ENCODE measurements at regions not wholly inside any gene's neighbourhood (a gene's known extent, or its start where the extent isn't known, plus 50 kb on each side); places are given as distances from the start of the nearest gene placed in this dataset.
A peak's percentile ranks its signal among the peaks of the same experiment; 100 is the strongest.

DNA sequence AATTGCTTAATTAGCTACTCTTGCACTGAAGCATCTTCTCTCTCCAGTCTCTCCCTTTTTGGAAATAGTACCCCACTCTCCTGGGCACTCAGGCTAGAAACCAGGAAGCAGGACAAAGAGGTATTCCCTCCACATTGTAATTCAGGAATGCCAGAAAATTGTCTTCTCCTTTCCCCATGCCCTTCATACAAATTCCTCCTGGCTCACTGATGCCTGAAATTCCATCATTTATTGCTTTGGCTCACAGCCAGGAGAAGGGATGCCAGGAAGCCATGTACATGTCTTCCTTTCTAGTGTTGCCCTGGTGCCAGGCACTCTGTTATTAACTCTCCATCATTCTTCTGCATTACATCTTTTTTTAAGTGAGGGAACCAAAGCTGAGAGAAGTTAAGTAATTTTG lies 716.5 kb upstream of the C9orf72 start:
- no peak for TF ChIP-seq KDM1A (IDR thresholded peaks at IDR 0.05; ENCODE audit: borderline replicate concordance, low read length)
- peak; percentile 62; the same call in 1 of the 2 replicates for TF ChIP-seq TEAD4 (IDR thresholded peaks at IDR 0.05; ENCODE audit: low read depth, low read length)
- Histone ChIP-seq H3K18ac (ENCODE audit: extremely low read depth, low read length) (no peak overlapping the region), H3K79me2 (ENCODE audit: control insufficient read depth in 1 of 2, insufficient read depth in 2 of 2, low read length in 2 of 2) (no peaks in the 10 kb centered on the region), H2BK12ac (ENCODE audit: low read depth, low read length) (no peak overlapping the region), H2BK120ac (replicated peaks; ENCODE audit: low read depth, low read length) (no peak overlapping the region), H3K4ac (replicated peaks; ENCODE audit: insufficient read length, low read depth, low read length) (no peak overlapping the region), H2BK20ac (ENCODE audit: low read length) (no peak overlapping the region), H2AFZ (ENCODE audit: low read length) (no peak overlapping the region), H2BK5ac (ENCODE audit: low read depth, low read length) (no peak overlapping the region), H3K27me3 (replicated peaks in 1 of 4; ENCODE audit: control insufficient read depth in 3 of 4, extremely low read depth in 1 of 4, insufficient read depth in 3 of 4, low read length in 3 of 4) (no peaks in the 10 kb centered on the region), H4K91ac (replicated peaks; ENCODE audit: insufficient read length, low read length) (no peak overlapping the region), H4K20me1 (replicated peaks in 1 of 2; ENCODE audit: control insufficient read depth in 1 of 2, insufficient read depth in 2 of 2, low read length in 2 of 2) (no peaks in the 10 kb centered on the region), H3K23me2 (ENCODE audit: low read depth, low read length) (no peaks in the 10 kb centered on the region), H3K9me3 (ENCODE audit: insufficient read depth in 2 of 2, low read depth in 1 of 2, low read length in 1 of 2) (peaks cover 8% of the 10 kb centered on the region in 2 experiments; a peak in 3 of 4 replicates), H3K4me2 (ENCODE audit: insufficient read depth in 1 of 2, low read depth in 2 of 2, low read length in 2 of 2) (no peak overlapping the region; a peak in 1 of 4 replicates), H2AK5ac (ENCODE audit: low read depth, low read length) (no peak overlapping the region), H3K14ac (ENCODE audit: insufficient read length) (no peak overlapping the region), H3K56ac (replicated peaks; ENCODE audit: insufficient read length, low read depth, low read length) (no peak overlapping the region), H3K4me3 (ENCODE audit: extremely low read depth in 1 of 4, insufficient read depth in 2 of 4, low read depth in 3 of 4, low read length in 4 of 4) (no peak overlapping the region), H3K27ac (ENCODE audit: low read depth, low read length) (no peak overlapping the region), H4K8ac (ENCODE audit: extremely low read depth, insufficient read depth, low read length) (no peak overlapping the region), H3K79me1 (ENCODE audit: low read depth, low read length) (no peaks in the 10 kb centered on the region), H3K9ac (replicated peaks in 1 of 4; ENCODE audit: extremely low read depth in 1 of 4, low read depth in 3 of 4, low read length in 3 of 4) (no peak overlapping the region), H3K36me3 (ENCODE audit: control insufficient read depth in 2 of 4, insufficient read depth in 4 of 4, low read length in 3 of 4) (no peaks in the 10 kb centered on the region), H3K4me1 (replicated peaks in 1 of 4; ENCODE audit: control insufficient read depth in 3 of 4, insufficient read depth in 4 of 4, low read length in 3 of 4) (no peaks in the 10 kb centered on the region), H4K5ac (ENCODE audit: insufficient read length, low read depth, low read length) (no peak overlapping the region), H3K23ac (ENCODE audit: insufficient read length) (no peak overlapping the region), H2BK15ac (ENCODE audit: low read length) (no peak overlapping the region)
- ChIA-PET POLR2A (ENCODE audit: partially characterized antibody) (no interaction called here), CTCF (ENCODE audit: partially characterized antibody) (interaction anchor here (0.7 to 1.1 kb wide), 3 partner anchors 9 to 12 kb away, joined by 3 to 5 read pairs (median 3); no protein-coding TSS in a partner anchor)
- DNase-seq (ENCODE audit: low read depth in 1 of 2, low spot score in 2 of 2) (no peak), FAIRE-seq (no peak)
